Thoracic aorta (tissue), 2 donors: ENCODE measurements at regions not wholly inside any gene's neighbourhood (a gene's known extent, or its start where the extent isn't known, plus 50 kb on each side); places are given as distances from the start of the nearest gene placed in this dataset.

ENCODE experiments used
- ATAC-seq: fragments of 150-250 bp; one replicate; pipeline ENCODE4 v1.8.0; 2017; ENCODE audit warnings: low read depth; ENCODE audit not compliant: insufficient number of reproducible peaks, low FRiP score
- DNase-seq: peaks from one replicate; pipeline ENCODE4 v3.0.0-alpha.2; 2020; ENCODE audit warnings: low spot score
- H3K27ac ChIP-seq, 2 donors: fragments of 200-600 bp; sonication (generic); 1 replicate in 1 of 2; 2 replicates in 1 of 2; pipeline ENCODE4 v1.5.1; 2016; ENCODE audit warnings: mild to moderate bottlenecking in 2 of 2, moderate library complexity in 2 of 2
- H3K27me3 ChIP-seq: fragments of 200-600 bp; sonication (generic); replicated peaks from 2 replicates; pipeline ENCODE4 v1.6.0; 2016; ENCODE audit warnings: mild to moderate bottlenecking; ENCODE audit not compliant: insufficient read depth
- H3K36me3 ChIP-seq: fragments of 200-600 bp; sonication (generic); one replicate; pipeline ENCODE4 v1.5.1; 2016
- H3K4me1 ChIP-seq, 2 donors: fragments of 200-600 bp; sonication (generic); 1 replicate in 1 of 2; 2 replicates in 1 of 2; pipeline versions ENCODE4 v1.5.1 to v1.6.0; 2016; ENCODE audit warnings: low read depth in 2 of 2, mild to moderate bottlenecking in 1 of 2; ENCODE audit not compliant: control insufficient read depth in 1 of 2
- H3K4me3 ChIP-seq: fragments of 200-600 bp; sonication (generic); 2 replicates; pipeline ENCODE4 v1.5.1; 2016; ENCODE audit warnings: mild to moderate bottlenecking
- H3K9me3 ChIP-seq: fragments of 200-600 bp; sonication (generic); 2 replicates; pipeline ENCODE4 v1.5.1; 2016
- TF ChIP-seq, protein P1 (sequence below): fragments of 200-600 bp; sonication (generic); IDR thresholded peaks from one replicate; pipeline ENCODE4 v1.5.1; 2019; ENCODE audit warnings: antibody characterized with exemption

DNA sequence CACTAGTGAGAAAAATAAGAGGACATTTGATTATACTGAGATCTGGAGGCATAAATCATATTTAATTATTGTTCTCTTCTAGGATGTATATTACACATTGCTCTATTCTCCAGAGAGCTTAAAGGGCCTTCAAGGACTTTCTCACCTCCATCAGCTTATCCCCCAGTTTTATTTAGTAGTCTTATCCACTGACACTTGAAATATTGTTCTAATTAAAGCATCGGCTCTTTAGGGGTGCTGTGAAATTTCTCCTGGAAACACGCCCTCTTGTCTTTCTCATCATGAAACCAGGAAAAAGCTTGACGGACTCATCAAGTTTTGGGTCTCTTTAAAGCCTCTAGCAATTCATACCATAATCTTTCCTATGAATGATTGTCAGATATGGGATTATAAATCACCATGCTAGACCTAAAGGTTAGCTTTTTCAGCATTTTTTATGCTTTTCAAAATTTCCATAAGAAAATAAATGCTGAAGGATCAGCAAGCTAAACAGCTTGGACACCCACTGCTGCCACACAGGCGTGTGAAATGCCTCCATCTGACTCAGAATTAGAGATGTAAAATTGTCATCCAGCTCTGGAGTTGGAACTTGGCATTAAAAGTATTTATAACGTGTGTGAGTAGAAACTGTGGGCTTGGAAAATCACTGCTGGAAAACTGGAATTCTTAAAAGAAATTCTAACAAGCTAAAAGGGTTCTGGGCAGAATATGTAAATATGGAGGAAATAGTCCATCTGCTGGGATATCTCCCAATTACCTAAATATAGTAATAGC lies 216.3 kb downstream of the CHRM2 start:
- Histone ChIP-seq H3K36me3 (no peaks in the 10 kb centered on the region), H3K27ac (no peak overlapping the region), H3K4me3 (no peak overlapping the region), H3K27me3 (no peaks in the 10 kb centered on the region), H3K4me1 (no peaks in the 10 kb centered on the region), H3K9me3 (no peaks in the 10 kb centered on the region)
- TF ChIP-seq, protein P1, sequence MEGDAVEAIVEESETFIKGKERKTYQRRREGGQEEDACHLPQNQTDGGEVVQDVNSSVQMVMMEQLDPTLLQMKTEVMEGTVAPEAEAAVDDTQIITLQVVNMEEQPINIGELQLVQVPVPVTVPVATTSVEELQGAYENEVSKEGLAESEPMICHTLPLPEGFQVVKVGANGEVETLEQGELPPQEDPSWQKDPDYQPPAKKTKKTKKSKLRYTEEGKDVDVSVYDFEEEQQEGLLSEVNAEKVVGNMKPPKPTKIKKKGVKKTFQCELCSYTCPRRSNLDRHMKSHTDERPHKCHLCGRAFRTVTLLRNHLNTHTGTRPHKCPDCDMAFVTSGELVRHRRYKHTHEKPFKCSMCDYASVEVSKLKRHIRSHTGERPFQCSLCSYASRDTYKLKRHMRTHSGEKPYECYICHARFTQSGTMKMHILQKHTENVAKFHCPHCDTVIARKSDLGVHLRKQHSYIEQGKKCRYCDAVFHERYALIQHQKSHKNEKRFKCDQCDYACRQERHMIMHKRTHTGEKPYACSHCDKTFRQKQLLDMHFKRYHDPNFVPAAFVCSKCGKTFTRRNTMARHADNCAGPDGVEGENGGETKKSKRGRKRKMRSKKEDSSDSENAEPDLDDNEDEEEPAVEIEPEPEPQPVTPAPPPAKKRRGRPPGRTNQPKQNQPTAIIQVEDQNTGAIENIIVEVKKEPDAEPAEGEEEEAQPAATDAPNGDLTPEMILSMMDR = no peak
- no peak for DNase-seq
- ATAC-seq = no peak

DNA sequence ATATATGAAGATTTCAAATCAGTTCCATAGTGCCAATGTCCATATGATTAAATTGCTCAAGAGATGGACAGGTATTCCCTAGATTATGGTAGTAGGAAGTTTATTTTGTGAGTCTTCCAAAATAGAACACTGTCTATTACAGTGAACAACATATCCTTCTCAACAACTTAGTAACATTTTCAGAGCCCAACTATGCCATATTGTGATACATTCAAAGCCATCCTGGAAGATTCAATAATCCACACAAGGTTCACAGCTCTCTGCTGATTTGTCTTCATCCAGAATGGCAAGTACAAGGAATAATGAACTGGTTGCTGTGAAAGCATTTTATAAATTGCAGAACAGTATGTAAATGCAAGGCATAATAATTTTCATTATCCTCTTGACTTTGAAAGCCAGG lies 213.9 kb downstream of the CHRM2 start:
- TF ChIP-seq, protein P1 = no peak
- ATAC-seq = no peak

DNA sequence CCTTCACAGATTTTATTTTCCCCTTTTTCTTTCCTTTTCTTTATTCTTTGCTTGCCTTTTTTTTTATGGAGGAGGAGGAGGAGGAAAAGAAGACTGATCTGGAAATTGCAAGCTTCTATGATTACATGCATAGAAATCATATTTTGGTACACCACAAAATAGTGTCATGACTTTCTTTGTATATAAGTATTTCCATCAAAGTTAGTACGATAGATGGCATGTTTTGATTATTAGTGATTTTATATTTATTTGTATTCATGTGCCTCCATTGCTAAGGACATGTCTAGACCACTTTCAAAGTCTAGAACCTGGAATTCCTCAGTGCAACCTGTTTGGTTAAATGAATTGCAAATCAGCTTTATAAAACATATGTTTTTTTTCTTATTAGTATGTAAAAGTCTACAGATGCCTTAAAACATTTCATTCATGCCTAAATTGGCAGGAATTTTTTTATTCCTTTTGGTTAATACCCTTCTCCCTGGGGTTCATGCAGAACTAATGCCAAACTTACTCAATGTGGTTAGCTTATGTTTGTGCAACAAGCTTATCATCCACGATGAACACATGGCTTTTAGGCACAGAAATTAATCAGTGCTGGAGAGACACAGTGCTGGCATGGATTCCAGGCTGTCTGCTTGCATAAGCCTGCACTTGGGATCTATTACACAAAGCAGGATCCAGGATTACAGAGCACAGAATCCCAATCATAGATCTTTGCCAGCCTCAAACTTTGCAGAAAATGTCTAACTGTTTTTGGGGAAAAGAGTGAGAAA lies 213.1 kb downstream of the CHRM2 start:
- H3K27ac ChIP-seq = no peak overlapping the region
- no peaks in the 10 kb centered on the region for H3K27me3 ChIP-seq
- H3K9me3 ChIP-seq = no peaks in the 10 kb centered on the region
- no peaks in the 10 kb centered on the region for H3K36me3 ChIP-seq
- TF ChIP-seq, protein P1 = no peak
- DNase-seq (no peak), ATAC-seq (no peak)
- H3K4me1 ChIP-seq = no peaks in the 10 kb centered on the region
- no peak overlapping the region for H3K4me3 ChIP-seq

More for the DNA sequence above, 213.9 kb downstream of the CHRM2 start:
- H3K4me3 ChIP-seq = no peak overlapping the region
- no peaks in the 10 kb centered on the region for H3K9me3 ChIP-seq
- DNase-seq = no peak
- no peaks in the 10 kb centered on the region for H3K36me3 ChIP-seq
- H3K27ac ChIP-seq = no peak overlapping the region
- H3K27me3 ChIP-seq = no peaks in the 10 kb centered on the region
- H3K4me1 ChIP-seq = no peaks in the 10 kb centered on the region

DNA sequence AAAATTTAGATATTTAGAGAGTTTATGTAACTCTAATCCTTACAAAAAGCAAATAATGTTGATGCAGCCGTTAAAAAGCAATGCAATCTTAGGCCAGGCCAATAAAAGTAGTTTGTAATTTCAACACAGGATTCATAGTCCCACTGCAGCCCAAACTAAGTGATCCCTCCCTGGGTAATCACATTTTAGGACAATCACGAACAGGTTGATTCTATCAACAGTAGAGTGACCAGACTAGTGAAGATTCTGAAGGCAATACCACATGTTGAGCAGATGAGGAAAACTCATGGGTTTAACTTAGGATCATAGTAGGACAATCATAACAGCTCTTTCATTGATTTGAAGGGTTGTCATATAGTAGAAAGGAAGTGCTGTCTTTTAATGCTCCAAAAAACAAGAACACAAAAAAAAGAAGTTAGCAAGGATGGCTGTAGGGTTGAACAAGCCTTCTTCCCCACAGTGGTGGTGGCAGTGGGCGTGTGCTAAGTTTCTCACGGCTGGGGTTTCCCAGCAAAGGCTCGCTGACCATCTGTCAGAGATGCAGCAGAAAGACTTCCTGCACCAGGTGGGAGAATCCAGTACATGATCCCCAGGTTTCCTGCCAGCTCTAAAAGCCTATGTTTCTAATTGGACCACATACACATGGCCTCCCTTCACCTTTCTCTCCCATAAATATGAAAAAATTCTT lies 212.2 kb downstream of the CHRM2 start:
- ATAC-seq (no peak), DNase-seq (no peak)
- H3K4me1 ChIP-seq = no peaks in the 10 kb centered on the region
- H3K4me3 ChIP-seq = no peak overlapping the region
- no peaks in the 10 kb centered on the region for H3K9me3 ChIP-seq
- no peak overlapping the region for H3K27ac ChIP-seq
- no peaks in the 10 kb centered on the region for H3K27me3 ChIP-seq
- TF ChIP-seq, protein P1 = no peak
- H3K36me3 ChIP-seq = no peaks in the 10 kb centered on the region

DNA sequence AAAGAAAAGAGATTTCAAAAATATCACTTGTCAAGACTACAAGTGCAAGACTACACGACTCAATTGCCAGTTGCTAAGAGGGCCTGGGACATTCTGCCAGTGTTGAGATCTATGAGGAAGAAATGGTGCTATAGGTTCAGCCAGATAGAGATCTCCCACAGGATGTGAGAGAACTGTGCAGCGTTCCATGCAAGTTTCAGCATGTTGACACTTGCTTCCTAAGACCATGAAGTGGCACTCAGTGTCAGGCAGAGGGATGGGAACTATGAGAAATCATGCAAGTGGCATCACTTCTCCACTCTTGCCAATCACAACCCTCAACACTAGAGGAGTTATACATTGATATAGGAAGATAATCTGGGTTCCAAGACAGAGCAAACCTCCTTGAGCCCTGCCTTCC lies 210.3 kb downstream of the CHRM2 start:
- H3K4me1 ChIP-seq = no peaks in the 10 kb centered on the region
- no peaks in the 10 kb centered on the region for H3K36me3 ChIP-seq
- H3K27me3 ChIP-seq = no peaks in the 10 kb centered on the region
- H3K4me3 ChIP-seq = no peak overlapping the region
- no peak for ATAC-seq
- no peaks in the 10 kb centered on the region for H3K9me3 ChIP-seq
- no peak for DNase-seq
- no peak overlapping the region for H3K27ac ChIP-seq
- TF ChIP-seq, protein P1 = no peak
